ENCODE measurements at regions not wholly inside any gene's neighbourhood (a gene's known extent, or its start where the extent isn't known, plus 50 kb on each side); places are given as distances from the start of the nearest gene placed in this dataset.

- DNase-seq (ENCODE audit: low read depth in 2 of 2) = peak in 1 of 2 donors; percentile 8
Observed at GRCh38 chr19:33947265-33947964, 150.7 kb downstream of the KCTD15 start.

- DNase-seq (ENCODE audit: low read depth in 2 of 2) = no peak
Observed at GRCh38 chr19:33948651-33949335, 152.1 kb downstream of the KCTD15 start.

- DNase-seq (ENCODE audit: low read depth in 2 of 2) = no peak
Observed at GRCh38 chr19:33950091-33950750, 153.6 kb downstream of the KCTD15 start.

- DNase-seq (ENCODE audit: low read depth in 2 of 2) = no peak
Observed at GRCh38 chr19:33953023-33953422, 156.4 kb downstream of the KCTD15 start.

GRCh38 chr19:33953592-33953991 is 156.9 kb downstream of the KCTD15 start:
- peak in 1 of 2 donors; percentile 28 for DNase-seq (ENCODE audit: low read depth in 2 of 2)

GRCh38 chr19:33954686-33955085 is 158.0 kb downstream of the KCTD15 start:
- DNase-seq (ENCODE audit: low read depth in 2 of 2) = no peak

GRCh38 chr19:33956941-33957340 is 160.3 kb downstream of the KCTD15 start:
- no peak for DNase-seq (ENCODE audit: low read depth in 2 of 2)

GRCh38 chr19:33957804-33958203 is 161.1 kb downstream of the KCTD15 start:
- DNase-seq (ENCODE audit: low read depth in 2 of 2) = no peak

- DNase-seq (ENCODE audit: low read depth in 2 of 2) = no peak
Observed at GRCh38 chr19:33960566-33960965, 163.9 kb downstream of the KCTD15 start.

- no peak for DNase-seq (ENCODE audit: low read depth in 2 of 2)
Observed at GRCh38 chr19:33962161-33962560, 165.5 kb downstream of the KCTD15 start.

GRCh38 chr19:33963514-33963913 is 166.8 kb downstream of the KCTD15 start:
- no peak for DNase-seq (ENCODE audit: low read depth in 2 of 2)

- DNase-seq (ENCODE audit: low read depth in 2 of 2) = no peak
Observed at GRCh38 chr19:33971073-33971472, 174.4 kb downstream of the KCTD15 start.

- no peak for DNase-seq (ENCODE audit: low read depth in 2 of 2)
Observed at GRCh38 chr19:33977756-33978685, 181.4 kb downstream of the KCTD15 start.

- DNase-seq (ENCODE audit: low read depth in 2 of 2) = no peak
Observed at GRCh38 chr19:33982706-33983105, 186.0 kb downstream of the KCTD15 start.

- DNase-seq (ENCODE audit: low read depth in 2 of 2) = no peak
Observed at GRCh38 chr19:33988601-33989000, 183.7 kb upstream of the LSM14A start.

- DNase-seq (ENCODE audit: low read depth in 2 of 2) = no peak
Observed at GRCh38 chr19:33997690-33998089, 174.6 kb upstream of the LSM14A start.

GRCh38 chr19:33998302-33998701 is 174.0 kb upstream of the LSM14A start:
- DNase-seq (ENCODE audit: low read depth in 2 of 2) = no peak

- DNase-seq (ENCODE audit: low read depth in 2 of 2) = peak in 1 of 2 donors; percentile 8
Observed at GRCh38 chr19:33998739-33999345, 173.5 kb upstream of the LSM14A start.

- DNase-seq (ENCODE audit: low read depth in 2 of 2) = no peak
Observed at GRCh38 chr19:34017024-34017423, 155.3 kb upstream of the LSM14A start.

GRCh38 chr19:34017601-34018000 is 154.7 kb upstream of the LSM14A start:
- DNase-seq (ENCODE audit: low read depth in 2 of 2) = no peak

- DNase-seq (ENCODE audit: low read depth in 2 of 2) = no peak
Observed at GRCh38 chr19:34018546-34018945, 153.8 kb upstream of the LSM14A start.
